ENCODE measurements at regions not wholly inside any gene's neighbourhood (a gene's known extent, or its start where the extent isn't known, plus 50 kb on each side); places are given as distances from the start of the nearest gene placed in this dataset.

DNA sequence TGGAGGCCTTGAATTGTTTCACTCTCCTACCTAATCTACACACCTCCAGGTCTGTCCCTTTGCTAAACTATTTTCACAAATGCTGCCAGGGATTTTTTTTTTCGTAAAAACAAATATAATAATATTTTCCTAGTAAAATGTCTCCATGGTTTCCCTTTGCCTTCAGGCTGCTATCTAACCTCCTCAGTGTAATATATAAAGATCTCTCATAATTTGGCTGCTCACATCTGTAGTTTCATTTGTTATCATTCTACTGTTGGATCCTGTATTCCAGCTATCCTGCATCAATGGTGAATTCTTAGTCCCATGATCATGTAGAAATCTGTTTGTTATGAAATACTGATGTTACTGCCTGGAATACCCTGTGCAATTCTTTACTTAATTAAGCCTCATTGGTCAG lies 211.9 kb upstream of the CHRM2 start:
- intact Hi-C loops (cut with DNase I; ENCODE audit: low total_unique reads), result no loop called here
- H3K4me1 ChIP-seq, result no peaks in the 10 kb centered on the region
- DNase-seq, result no peak
- no peak overlapping the region for H3K4me3 ChIP-seq
- H3K27ac ChIP-seq, result no peak overlapping the region
- H3K36me3 ChIP-seq, result no peaks in the 10 kb centered on the region
- TF ChIP-seq POLR2AphosphoS5 (IDR thresholded peaks at IDR 0.05), result no peak
- TF ChIP-seq, protein P1, sequence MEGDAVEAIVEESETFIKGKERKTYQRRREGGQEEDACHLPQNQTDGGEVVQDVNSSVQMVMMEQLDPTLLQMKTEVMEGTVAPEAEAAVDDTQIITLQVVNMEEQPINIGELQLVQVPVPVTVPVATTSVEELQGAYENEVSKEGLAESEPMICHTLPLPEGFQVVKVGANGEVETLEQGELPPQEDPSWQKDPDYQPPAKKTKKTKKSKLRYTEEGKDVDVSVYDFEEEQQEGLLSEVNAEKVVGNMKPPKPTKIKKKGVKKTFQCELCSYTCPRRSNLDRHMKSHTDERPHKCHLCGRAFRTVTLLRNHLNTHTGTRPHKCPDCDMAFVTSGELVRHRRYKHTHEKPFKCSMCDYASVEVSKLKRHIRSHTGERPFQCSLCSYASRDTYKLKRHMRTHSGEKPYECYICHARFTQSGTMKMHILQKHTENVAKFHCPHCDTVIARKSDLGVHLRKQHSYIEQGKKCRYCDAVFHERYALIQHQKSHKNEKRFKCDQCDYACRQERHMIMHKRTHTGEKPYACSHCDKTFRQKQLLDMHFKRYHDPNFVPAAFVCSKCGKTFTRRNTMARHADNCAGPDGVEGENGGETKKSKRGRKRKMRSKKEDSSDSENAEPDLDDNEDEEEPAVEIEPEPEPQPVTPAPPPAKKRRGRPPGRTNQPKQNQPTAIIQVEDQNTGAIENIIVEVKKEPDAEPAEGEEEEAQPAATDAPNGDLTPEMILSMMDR (IDR thresholded peaks at IDR 0.05 in 8 of 11, conservative IDR thresholded peaks at IDR 0.05 in 3 of 11), result no peak
- no peak for TF ChIP-seq POLR2A (IDR thresholded peaks at IDR 0.05)
- WGBS, 5 donors, result 77 to 94% (median 88%) methylated on average over 1 of the region's 1 CpG
- H3K9me3 ChIP-seq, result no peaks in the 10 kb centered on the region
- no peaks in the 10 kb centered on the region for H3K27me3 ChIP-seq (replicated peaks in 1 of 7)

DNA sequence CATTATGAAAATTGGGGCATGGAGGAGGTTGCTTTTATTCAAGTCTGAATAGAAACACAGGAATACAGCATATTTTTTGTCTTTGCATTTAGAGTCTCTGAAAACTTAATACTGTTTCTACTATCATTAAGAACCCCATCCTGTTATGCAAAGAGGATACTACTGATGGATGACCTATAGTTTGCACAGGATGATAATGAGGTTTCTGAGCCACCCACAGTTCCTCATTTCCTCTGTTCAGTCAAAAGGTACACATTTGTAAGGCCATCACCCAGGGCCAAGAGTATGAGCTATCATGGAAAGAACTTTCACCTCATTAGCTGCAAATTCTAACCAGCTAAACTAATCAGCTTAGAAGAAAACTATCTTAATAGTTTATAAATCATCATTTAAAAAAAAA lies 213.0 kb upstream of the CHRM2 start:
- no peak overlapping the region for H3K4me3 ChIP-seq
- no peaks in the 10 kb centered on the region for H3K27me3 ChIP-seq (replicated peaks in 1 of 7)
- intact Hi-C loops (cut with DNase I; ENCODE audit: low total_unique reads), result no loop called here
- TF ChIP-seq, protein P1 (IDR thresholded peaks at IDR 0.05 in 8 of 11, conservative IDR thresholded peaks at IDR 0.05 in 3 of 11), result no peak
- TF ChIP-seq POLR2AphosphoS5 (IDR thresholded peaks at IDR 0.05), result no peak
- no peak for DNase-seq
- H3K27ac ChIP-seq, result no peak overlapping the region
- no peaks in the 10 kb centered on the region for H3K36me3 ChIP-seq
- peaks cover 0 to under 1% (median 0%) of the 10 kb centered on the region in 8 donors for H3K9me3 ChIP-seq
- H3K4me1 ChIP-seq, result no peaks in the 10 kb centered on the region

DNA sequence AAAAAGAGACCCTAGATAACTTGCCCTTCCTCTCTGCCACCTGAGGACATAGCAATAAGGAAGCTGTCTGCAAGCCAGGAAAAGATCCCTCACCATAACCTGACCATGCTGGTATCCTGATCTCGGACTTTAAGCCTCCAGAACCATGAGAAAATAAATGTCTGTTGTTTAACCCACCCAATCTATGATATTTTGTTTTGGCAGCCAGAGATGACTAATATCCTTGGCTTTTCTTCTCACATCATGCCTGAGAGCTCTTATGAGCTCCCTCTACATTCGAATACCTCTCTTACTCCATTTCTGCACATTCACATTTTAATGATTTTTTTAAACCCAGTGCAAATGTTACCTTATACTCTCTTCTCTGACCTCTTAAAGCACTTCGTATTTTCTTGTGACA lies 214.0 kb upstream of the CHRM2 start:
- no peaks in the 10 kb centered on the region for H3K27me3 ChIP-seq (replicated peaks in 1 of 7)
- H3K4me1 ChIP-seq, result no peaks in the 10 kb centered on the region
- DNase-seq, result no peak
- intact Hi-C loops (cut with DNase I; ENCODE audit: low total_unique reads), result no loop called here
- TF ChIP-seq POLR2AphosphoS5 (IDR thresholded peaks at IDR 0.05), result no peak
- TF ChIP-seq POLR2A (IDR thresholded peaks at IDR 0.05), result no peak
- TF ChIP-seq, protein P1 (IDR thresholded peaks at IDR 0.05 in 8 of 11, conservative IDR thresholded peaks at IDR 0.05 in 3 of 11), result no peak
- no peaks in the 10 kb centered on the region for H3K36me3 ChIP-seq
- H3K4me3 ChIP-seq, result no peak overlapping the region
- WGBS, 5 donors, result 61 to 85% (median 75%) methylated on average over 3 of the region's 3 CpGs
- no peak overlapping the region for H3K27ac ChIP-seq
- peaks cover 0 to 4% (median 0%) of the 10 kb centered on the region in 8 donors for H3K9me3 ChIP-seq

DNA sequence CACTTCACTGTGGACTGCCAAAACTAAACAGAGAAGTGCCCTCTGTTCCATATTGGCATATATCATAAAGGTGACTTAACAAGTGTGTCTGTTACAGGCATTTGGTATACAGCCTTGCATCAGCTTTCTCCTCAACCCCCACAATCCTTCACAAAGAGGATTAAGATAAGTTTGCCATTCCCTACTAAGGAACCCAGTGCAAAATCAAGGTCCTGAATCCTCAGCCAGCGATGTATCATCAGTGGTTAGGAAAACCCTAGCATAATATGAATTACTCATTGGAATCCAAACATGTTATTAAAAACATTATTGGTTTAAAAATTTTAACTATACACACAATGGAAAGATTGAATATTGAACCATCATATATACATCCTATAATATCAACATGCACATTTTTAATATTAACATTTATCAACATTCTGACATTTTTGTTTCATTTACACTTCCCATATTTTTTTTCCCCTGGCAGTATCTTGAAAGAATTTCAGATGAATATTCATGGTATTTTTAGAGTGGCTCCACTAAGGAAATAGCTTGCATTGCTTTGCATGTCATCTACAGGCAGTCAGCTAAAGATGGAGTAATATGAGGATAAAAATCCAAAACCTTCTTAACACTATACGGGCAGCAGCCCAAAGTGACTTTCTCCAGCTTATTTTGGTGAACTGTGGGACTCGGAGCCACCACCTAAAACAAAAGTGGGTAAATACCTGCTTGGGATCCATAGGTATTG lies 215.6 kb upstream of the CHRM2 start:
- intact Hi-C loops (cut with DNase I; ENCODE audit: low total_unique reads), result no loop called here
- Histone ChIP-seq H3K27ac (no peak overlapping the region), H3K27me3 (replicated peaks in 1 of 7) (no peaks in the 10 kb centered on the region), H3K36me3 (no peaks in the 10 kb centered on the region), H3K4me3 (no peak overlapping the region), H3K4me1 (no peaks in the 10 kb centered on the region), H3K9me3 (peaks cover 0 to 20% (median 3%) of the 10 kb centered on the region in 8 donors)
- TF ChIP-seq POLR2A (IDR thresholded peaks at IDR 0.05) (no peak), POLR2AphosphoS5 (IDR thresholded peaks at IDR 0.05) (no peak)
- TF ChIP-seq, protein P1 (IDR thresholded peaks at IDR 0.05 in 8 of 11, conservative IDR thresholded peaks at IDR 0.05 in 3 of 11), result no peak
- no peak for DNase-seq
- WGBS, 5 donors, result 82 to 95% (median 87%) methylated on average over 3 of the region's 3 CpGs
